GM21737 (cell line): ENCODE measurements at regions not wholly inside any gene's neighbourhood (a gene's known extent, or its start where the extent isn't known, plus 50 kb on each side); places are given as distances from the start of the nearest gene placed in this dataset.
"Not testable (repeated sequence)": the region's sequence is repeated elsewhere in the genome, so short reads cannot be mapped to it uniquely, and the experiment has no call there.

Experiments used
- ATAC-seq: cut with Tn5 transposase; IDR thresholded peaks from one replicate; pipeline ENCODE4 v1.9.1; 2021; ENCODE audit warnings: mild to moderate bottlenecking, moderate library complexity; ENCODE audit not compliant: unreplicated experiment

DNA sequence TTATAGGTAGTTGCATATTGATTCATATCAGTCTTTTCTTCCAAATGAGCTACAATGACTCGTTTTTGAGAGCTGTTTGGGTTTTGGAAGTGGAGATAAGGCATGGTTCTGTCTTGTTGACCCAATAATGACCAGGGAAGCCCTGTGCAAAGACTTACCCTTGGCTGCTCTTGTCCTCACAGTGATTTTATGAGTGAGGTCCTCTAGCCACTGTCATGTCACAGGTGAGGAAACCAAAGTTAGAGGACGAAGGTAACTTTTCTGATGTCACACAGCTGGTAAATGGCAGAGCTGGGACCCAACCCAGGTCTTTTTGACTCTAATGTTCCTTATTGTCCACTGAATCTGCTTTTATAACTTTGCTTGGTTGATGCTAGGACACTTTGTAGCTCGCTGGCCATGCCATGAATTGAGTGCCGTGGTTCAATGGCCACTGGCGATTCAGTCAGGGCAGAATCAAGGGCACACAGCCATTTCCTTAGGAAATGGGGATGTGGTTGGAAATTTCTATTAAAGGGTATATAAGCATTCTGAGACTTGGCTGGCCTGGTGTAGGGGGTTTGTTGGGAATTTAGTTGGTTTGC, 249.1 kb downstream of the GOLGA6L6 start:
- not testable (repeated sequence) for ATAC-seq

DNA sequence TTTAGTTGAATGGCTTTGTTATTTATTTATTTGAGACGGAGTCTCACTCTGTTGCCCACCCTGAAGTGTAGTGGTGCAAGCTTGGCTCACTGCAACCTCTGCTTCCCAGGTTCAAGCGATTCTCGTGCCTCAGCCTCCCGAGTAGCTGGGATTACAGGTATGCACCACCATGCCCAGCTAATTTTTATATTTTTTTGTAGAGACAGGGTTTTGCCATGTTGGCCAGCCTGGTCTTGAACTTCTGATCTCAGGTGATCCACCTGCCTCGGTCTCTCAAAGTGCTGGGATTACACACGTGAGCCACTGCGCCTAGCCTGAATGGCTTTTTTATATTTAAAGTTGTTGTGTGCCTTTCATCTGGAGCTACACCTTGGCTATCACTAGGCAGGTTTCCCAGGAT, 250.0 kb downstream of the GOLGA6L6 start:
- not testable (repeated sequence) for ATAC-seq

DNA sequence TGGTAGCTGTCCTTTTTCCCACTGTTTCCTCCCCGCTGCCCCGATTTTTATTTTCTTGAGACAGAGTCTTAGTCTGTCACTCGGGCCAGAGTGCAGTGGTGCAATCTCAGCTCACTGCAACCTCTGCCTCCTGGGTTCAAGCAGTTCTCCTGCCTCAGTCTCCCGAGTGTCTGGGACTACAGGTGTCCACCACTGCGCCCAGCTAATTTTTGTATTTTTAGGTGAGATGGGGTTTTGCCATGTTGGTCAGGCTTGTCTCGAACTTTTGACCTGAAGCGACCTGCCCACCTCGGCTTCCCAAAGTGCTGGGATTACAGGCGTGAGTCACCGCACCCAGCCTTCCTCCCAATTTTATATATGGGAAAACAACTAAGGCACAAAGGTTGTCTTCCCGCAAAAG, 251.0 kb downstream of the GOLGA6L6 start:
- ATAC-seq, result not testable (repeated sequence)

DNA sequence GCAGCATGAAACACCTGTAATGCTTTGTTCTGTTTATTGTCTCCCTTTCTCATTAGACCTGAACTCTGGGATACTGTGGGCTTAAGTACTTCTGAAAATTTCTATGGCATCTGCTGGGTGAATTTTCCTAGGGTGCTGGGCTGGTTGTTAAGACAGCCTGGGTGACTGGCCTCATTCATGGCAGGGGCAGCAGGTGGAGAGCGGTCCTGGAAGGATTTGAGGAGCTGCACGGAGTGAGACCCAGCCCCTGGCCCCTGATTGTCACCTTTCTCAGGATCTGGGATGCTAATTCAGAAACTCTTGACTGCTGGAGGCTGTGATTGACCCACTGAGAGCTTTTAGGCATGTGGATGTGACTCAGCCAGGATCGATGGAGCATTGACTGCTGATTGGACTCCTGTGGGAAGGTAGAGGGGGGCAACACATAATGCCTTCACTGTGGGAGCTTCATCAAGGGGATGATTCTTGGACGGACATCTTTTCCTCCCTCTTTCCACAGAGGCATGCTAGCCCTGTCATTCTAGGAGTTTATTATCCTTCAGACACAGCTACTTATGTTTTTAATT, 252.0 kb downstream of the GOLGA6L6 start:
- ATAC-seq, result not testable (repeated sequence)

GRCh38 chr15:20288800-20289537, 252.6 kb downstream of the GOLGA6L6 start:
- not testable (repeated sequence) for ATAC-seq

- ATAC-seq, result not testable (repeated sequence)
Observed at GRCh38 chr15:20286559-20286958, 255.0 kb downstream of the GOLGA6L6 start.

DNA sequence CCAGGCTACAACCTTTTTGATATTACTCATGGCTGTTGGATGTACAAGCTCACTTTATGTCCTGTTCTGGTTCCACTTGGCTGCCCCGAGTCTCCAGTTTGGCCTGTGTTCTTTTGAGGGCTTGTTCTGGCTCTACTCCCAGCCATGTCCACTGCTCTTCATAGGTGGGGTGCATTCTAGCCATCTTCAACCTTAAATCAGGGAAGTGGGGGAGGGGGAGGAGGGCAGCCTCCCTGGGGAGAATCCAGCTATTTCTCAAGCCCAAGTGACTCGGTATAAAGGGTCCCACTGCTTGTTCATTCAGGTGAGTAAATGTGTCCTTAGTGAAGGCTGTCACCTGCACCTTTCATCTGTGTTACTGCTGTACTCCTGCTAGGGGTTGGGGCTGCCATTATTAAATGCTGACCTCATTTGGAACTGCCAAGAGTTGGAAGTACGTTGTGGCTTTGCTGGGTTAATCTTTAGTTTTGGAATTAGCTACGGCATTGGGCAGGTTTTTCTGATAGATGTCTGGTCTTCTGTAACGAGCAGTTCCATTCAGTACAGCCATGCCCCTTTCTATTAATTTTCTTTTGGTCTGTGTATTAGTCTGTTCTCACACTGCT, 255.8 kb downstream of the GOLGA6L6 start:
- ATAC-seq, result not testable (repeated sequence)

GRCh38 chr15:20284891-20285535, 256.6 kb downstream of the GOLGA6L6 start:
- ATAC-seq, result not testable (repeated sequence)

GRCh38 chr15:20283651-20284050, 257.9 kb downstream of the GOLGA6L6 start:
- ATAC-seq, result not testable (repeated sequence)

GRCh38 chr15:20282491-20282943, 259.1 kb downstream of the GOLGA6L6 start:
- not testable (repeated sequence) for ATAC-seq

DNA sequence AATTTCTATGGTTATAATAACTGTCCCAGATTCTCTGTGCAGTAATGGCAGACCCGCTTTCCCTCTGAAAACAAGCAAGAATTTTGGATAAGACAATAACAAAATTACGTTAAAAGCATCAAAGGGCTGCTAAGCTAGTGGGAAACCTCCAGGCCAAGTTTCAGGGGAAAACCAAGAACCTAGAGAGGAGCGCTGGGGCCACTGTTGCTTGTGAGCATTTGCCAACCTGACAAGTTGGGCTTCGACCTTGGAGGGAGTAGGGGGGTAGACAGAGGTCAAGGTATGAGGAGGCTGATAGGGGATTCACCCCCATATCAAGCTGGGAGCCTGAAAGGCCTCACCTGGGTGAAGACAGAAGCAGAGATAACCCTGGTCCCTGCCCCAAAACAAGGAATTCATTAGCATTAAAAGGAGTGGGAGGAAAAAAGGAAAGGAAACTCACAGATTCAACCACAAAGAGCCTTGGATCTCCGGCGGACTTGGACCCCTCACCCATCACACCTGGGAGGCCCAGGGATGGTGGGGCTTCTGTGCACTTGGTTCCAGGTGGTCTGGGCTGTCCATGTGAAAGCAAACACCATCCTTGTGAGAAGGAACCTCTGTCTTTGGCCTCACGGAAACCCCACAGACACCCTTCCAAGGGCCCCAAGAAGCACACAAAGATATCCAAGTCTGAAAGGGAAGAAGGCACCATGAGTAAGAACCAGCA, 259.9 kb downstream of the GOLGA6L6 start:
- ATAC-seq, result not testable (repeated sequence)

GRCh38 chr15:20280933-20281463, 260.6 kb downstream of the GOLGA6L6 start:
- no peak for ATAC-seq

GRCh38 chr15:20280141-20280932, 261.3 kb downstream of the GOLGA6L6 start:
- not testable (repeated sequence) for ATAC-seq

GRCh38 chr15:20279056-20279455, 262.5 kb downstream of the GOLGA6L6 start:
- not testable (repeated sequence) for ATAC-seq

GRCh38 chr15:20278376-20278775, 263.2 kb downstream of the GOLGA6L6 start:
- not testable (repeated sequence) for ATAC-seq

DNA sequence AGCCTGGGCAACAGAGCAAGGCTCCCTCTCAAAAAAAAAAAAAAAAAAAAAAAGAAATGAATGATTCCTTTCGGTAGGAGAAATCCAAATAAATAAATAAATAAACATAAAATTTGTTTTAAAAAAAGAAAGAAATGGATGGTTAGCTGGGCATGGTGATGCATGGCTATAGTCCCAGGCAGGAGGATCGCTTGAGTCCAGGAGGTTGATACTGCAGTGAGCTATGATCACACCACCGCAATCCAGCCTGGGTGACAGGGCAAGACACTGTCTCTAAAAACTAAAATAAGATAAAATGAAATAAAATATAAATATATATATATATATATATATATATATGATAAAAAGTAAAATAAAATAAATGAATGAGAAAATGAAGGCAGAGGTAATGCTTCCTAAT, 264.1 kb downstream of the GOLGA6L6 start:
- ATAC-seq, result not testable (repeated sequence)

GRCh38 chr15:20276312-20277114, 265.1 kb downstream of the GOLGA6L6 start:
- ATAC-seq, result not testable (repeated sequence)

- ATAC-seq, result not testable (repeated sequence)
Observed at GRCh38 chr15:20275373-20275967, 266.1 kb downstream of the GOLGA6L6 start.
